COLO829 (cell line): ENCODE measurements at regions not wholly inside any gene's neighbourhood (a gene's known extent, or its start where the extent isn't known, plus 50 kb on each side); places are given as distances from the start of the nearest gene placed in this dataset.
A peak's percentile ranks its signal among the peaks of the same experiment; 100 is the strongest.
"Not testable (repeated sequence)": the region's sequence is repeated elsewhere in the genome, so short reads cannot be mapped to it uniquely, and the experiment has no call there.

Source experiments
- DNase-seq: peaks from one replicate; pipeline ENCODE4 v3.0.0; 2012; ENCODE audit warnings: low spot score

DNA sequence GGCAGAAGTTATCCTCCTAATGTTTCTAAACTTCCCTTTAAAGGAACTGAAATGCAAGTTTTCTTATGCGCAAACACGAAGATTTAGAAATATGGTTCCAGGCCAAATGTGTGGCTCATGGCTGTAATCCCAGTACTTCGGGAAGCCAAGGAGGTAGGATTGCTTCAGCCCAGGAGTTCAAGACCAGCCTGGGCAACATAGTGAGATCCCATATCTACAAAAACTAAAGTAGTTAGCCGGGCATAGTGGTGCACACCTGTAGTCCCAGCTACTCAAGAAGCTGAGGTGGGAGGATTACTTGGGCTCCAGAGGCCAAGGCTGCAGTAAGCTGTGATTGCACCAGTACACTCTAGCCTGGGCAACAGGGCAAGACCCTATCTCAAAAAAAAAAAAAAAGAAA is 95.8 kb upstream of the SCAF8 start:
- DNase-seq: no peak

DNA sequence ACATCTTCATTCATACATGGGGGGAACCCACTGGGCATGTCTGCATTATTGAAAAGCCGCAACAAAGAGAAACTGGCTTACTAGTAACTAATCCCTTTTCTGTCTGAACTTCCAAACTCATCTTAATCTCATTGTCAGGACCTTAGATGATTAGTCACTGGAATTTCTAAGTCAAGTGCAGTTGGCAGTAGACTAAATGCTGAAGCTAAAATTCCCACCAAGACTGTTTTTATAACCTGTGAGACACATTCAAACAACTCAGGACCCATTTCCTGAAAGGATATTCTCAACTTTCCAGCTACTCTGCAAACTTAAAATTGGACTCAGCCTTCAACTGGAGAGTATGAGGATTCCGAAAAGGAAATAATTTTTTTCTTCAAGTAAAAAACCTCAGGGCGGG is 94.8 kb upstream of the SCAF8 start:
- no peak for DNase-seq

GRCh38 chr6:154639196-154639595 is 94.0 kb upstream of the SCAF8 start:
- DNase-seq: not testable (repeated sequence)

DNA sequence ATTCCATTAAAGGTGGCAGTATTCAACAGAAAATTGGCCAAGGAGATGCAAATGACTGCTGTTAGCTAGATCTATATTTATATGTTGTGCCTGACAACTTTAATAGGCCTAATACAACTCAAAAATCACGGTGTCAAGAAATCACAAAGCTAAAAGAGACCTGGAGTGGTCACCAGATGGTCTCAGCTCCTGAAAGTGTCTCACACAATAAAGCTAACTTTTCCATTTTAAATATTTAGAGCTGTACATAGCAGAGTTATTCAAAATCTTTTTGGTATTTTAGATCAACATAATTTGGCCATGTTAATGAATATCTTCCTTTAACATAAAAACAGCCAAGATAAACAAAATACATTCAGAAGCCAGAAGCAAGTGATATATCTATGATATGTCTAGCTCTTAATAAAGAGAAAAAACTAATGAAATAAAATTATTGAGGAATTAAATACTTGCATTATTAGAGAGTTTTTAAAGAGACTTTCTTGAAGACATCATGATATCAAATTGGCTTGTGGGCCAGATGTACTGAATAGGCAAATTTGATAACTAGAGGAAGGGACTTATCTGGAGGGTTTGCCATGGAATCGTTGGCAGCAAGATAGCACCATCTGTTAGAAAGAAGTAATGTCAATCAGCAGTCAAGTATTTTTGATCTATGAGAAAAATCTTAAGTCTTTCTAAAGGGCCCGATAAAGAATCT is 84.9 kb upstream of the SCAF8 start:
- no peak for DNase-seq

DNA sequence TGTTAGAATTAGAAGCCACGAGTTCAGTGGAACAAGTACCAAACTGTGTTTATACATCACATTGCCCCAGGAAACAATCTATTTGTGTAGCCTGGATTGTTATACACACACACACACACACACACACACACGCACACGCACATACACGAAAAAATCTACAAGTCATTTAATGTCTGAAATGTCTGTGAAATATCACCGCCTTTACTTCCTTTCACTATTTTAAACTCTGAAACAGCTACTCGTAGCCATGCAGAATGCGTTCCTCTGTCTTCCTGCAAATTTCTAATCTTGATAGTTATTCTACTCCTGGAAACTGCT is 84.4 kb upstream of the SCAF8 start:
- DNase-seq: no peak

DNA sequence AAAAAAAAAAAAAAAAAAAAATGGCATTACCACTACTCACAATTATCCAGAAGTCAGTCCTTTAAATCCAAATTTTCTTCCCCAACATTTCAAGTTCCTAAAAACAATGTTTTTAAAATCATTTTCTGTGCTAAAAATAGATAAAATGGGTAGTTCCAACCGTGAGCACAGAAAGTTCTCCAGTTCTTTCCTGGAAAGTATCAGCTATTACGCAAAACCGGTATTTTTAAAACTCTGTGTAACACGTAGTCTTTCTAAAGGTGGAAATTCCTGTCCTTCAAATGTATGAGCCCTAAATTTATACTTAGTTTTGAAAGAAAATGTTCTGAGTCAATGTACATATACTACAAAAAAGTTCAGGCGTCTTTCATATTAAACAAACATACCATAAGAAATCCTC is 83.5 kb upstream of the SCAF8 start:
- DNase-seq: no peak

GRCh38 chr6:154650351-154650750 is 82.9 kb upstream of the SCAF8 start:
- no peak for DNase-seq

- no peak for DNase-seq
Measured at GRCh38 chr6:154651656-154652055, 81.6 kb upstream of the SCAF8 start.

GRCh38 chr6:154653385-154653784 is 79.8 kb upstream of the SCAF8 start:
- DNase-seq: no peak

DNA sequence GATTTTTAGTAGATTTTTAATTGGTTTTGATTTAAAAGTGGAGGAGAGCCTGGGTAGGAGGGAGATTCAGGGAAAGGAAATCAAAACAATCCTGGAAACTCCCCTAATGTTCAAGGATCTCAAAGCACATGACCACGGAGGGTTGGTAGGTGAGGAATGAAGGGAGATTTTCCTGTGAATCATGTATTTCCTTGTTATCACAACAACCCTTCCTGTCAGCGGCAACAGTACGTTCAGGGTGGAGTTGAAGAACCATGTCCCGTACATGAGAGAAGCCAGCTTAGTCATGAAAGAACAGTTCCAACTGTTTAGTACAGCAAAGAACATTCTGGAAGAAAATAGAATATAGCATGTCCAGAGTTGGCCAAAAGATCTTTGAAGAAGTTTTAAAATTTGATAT is 79.4 kb upstream of the SCAF8 start:
- DNase-seq: no peak

- DNase-seq: no peak
Measured at GRCh38 chr6:154656660-154657059, 76.6 kb upstream of the SCAF8 start.

DNA sequence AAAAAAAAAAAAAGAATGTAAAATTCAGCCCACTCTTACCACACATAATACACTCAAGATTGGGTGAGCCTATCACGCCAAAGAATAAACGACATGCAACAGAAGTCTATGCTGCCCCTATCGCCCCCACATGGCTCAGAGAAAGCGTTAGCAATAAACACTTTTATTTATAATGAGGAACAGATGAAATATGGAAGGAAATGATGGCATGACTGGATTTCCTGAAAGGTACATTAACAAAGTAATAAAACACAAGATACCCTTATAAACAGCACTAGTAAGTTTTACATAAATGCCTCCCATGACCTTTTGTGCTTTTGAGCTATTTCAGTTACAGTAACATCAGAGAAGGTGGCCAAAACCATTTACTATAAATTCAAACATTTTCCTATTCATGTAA is 71.4 kb upstream of the SCAF8 start:
- DNase-seq: no peak

DNA sequence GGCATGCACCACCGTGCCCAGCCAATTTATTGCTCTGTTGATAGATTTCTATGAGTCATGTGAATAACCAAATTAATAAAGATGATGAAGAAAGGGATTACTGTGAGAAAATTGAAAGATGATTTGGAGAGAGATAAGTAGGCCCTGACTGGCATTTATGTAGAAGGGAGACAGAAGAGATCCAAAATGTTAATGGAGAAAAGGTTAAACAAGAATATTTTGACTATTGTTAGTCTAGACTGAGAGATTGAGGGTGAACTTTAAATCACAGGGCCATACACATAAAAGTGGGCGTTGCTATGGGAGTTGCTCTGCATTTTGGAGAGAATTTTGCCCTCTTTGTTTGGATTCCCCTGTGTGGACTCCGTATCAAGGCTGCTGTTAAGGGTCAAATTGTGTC is 68.9 kb upstream of the SCAF8 start:
- DNase-seq: no peak

DNA sequence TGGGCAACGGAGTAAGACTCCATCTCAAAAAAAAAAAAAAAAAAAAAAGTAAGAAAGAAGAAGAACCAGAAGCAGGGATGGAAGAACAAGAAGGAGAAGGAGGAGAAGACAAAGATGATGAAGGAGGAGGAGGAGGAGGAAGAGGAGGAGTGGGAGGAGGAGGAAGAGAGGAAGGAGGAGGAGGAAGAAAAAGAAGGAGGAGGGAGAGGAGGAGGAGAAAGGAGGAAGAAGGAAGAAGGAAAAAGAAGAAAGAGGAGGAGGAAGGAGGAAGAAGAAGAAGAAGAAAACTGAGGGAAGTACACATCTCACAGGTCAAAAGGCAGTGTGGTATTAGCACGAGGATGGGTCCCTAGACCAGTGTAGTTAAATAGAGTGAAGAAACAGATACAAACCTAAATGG is 65.1 kb upstream of the SCAF8 start:
- no peak for DNase-seq

DNA sequence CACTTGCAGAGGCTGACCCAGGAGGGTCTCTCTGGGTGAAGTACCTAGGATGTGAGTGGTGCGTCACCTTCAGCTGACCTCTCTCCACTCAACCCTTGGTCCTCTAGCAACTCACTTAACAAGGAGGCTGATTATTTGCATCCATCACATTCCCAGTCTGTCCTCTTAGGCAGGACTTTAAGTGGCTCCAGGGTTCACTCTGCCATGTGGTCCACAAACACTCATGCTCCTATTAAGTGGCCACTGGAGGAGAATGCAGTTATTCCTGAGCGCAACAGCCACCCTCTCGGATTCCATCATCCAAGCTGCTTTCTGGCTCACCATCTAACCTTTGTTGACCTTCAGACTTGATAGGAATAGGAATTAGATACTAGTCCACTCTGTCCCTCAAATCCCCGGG is 61.1 kb upstream of the SCAF8 start:
- no peak for DNase-seq

- no peak for DNase-seq
Measured at GRCh38 chr6:154673919-154674318, 59.3 kb upstream of the SCAF8 start.

DNA sequence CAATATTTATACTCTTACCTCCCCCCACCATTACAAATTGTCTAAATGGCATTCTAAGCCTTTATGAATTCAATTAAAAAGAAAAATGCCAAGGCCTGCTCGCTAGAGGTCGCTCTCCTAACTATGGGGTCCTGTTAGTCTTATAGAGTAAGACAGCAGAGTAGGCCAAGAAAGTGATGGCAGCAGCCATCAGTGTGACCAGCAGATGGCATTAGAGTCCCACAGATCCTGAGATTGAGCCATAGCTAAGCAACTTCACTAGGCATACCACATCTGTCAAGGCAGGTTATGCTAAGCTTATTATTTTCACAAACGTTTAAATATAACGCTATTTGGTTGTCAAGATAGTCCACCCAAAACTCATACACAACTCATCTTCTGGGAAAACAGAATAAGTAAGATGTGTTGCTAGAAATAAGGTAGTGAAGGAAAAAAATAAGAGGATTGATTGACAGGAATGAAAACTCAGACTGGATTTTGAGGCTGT is 57.6 kb upstream of the SCAF8 start:
- peak; percentile 97 for DNase-seq

DNA sequence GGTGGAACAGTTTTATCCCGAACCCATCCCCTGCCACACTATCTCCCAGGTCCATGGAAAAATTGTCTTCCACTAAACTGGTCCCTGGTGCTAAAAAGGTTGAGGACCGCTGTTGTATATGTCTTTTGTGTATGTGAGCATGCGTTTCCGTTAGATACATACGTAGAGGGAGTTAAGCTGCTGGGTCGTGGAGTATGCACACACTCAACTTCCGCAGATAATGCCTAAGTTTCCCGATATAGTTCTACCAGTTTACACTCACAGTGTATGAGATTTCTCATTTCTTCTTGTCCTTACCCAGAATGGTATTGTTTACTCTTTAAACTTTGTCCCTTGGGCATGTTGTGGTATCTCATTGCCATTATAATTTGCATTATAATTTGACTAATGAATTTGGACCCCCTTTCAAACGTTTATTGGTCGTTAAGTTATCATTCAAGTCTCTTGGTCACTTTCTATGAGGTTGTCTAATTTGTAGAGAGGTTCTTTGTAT is 50.5 kb upstream of the SCAF8 start:
- DNase-seq: no peak
